GM23338 (cell line): ENCODE measurements at regions not wholly inside any gene's neighbourhood (a gene's known extent, or its start where the extent isn't known, plus 50 kb on each side); places are given as distances from the start of the nearest gene placed in this dataset.

Source experiments
- CTCF ChIP-seq, 2 experiments: fragments of 200-600 bp in 1 of 2; sonication (generic) in 1 of 2; conservative IDR thresholded peaks; 2 replicates each; pipeline versions ENCODE4 v1.5.1 to v1.6.1; 2016 to 2017; ENCODE audit warnings: antibody characterized with exemption in 2 of 2, low read depth in 2 of 2, mild to moderate bottlenecking in 2 of 2, moderate library complexity in 1 of 2
- EZH2phosphoT487 ChIP-seq: fragments of 200-600 bp; sonication (generic); IDR thresholded peaks from one replicate; pipeline ENCODE4 v1.8.1; 2018; ENCODE audit warnings: antibody characterized with exemption; ENCODE audit not compliant: unreplicated experiment
- POLR2AphosphoS5 ChIP-seq: IDR thresholded peaks from 2 replicates; pipeline ENCODE4 v1.6.1; 2016; ENCODE audit warnings: antibody characterized with exemption, low read depth
- ZNF114 ChIP-seq: fragments of 250-450 bp; sonication (Bioruptor Pico); IDR thresholded peaks from 2 replicates; pipeline ENCODE4 v1.5.0; 2020; ENCODE audit warnings: mild to moderate bottlenecking, moderate library complexity

- TF ChIP-seq EZH2phosphoT487 (no peak), CTCF (conservative IDR thresholded peaks at IDR 0.05; ENCODE audit: low read depth in 2 of 2) (no peak), POLR2AphosphoS5 (no peak), ZNF114 (CRISPR knock-in tag) (no peak)
Observed at GRCh38 chr2:228590681-228591080, 409.2 kb upstream of the SPHKAP start.
